ENCODE measurements at regions not wholly inside any gene's neighbourhood (a gene's known extent, or its start where the extent isn't known, plus 50 kb on each side); places are given as distances from the start of the nearest gene placed in this dataset.

- no peak for TF ChIP-seq CTCF (IDR thresholded peaks at IDR 0.05)
- Histone ChIP-seq H3K27ac (ENCODE audit: low read depth in 1 of 2, low read length in 2 of 2) (no peak overlapping the region), H2AFZ (ENCODE audit: insufficient read depth, low read depth, low read length, poor library complexity, severe bottlenecking) (no peak overlapping the region), H3K9ac (ENCODE audit: insufficient read depth, low read length, poor library complexity, severe bottlenecking) (no peak overlapping the region), H3K27me3 (ENCODE audit: control insufficient read depth in 2 of 2, insufficient read depth in 2 of 2, low read length in 2 of 2) (no peaks in the 10 kb centered on the region), H3K4me3 (replicated peaks in 1 of 3; ENCODE audit: low read depth in 2 of 3, low read length in 3 of 3) (no peak overlapping the region), H3K4me1 (ENCODE audit: control insufficient read depth in 1 of 2, insufficient read depth in 2 of 2, low read length in 2 of 2) (no peaks in the 10 kb centered on the region), H4K20me1 (ENCODE audit: insufficient read depth, low read length) (no peaks in the 10 kb centered on the region), H3K4me2 (replicated peaks; ENCODE audit: extremely low read depth, low read length, poor library complexity, severe bottlenecking) (no peak overlapping the region), H3K9me3 (replicated peaks in 1 of 2; ENCODE audit: control insufficient read depth in 1 of 2, insufficient read depth in 1 of 2, low read length in 2 of 2) (peaks cover 15% of the 10 kb centered on the region in 2 donors), H3K79me2 (ENCODE audit: insufficient read depth, low read length) (no peaks in the 10 kb centered on the region), H3K36me3 (replicated peaks in 1 of 2; ENCODE audit: control insufficient read depth in 1 of 2, insufficient read depth in 2 of 2, low read length in 2 of 2) (no peaks in the 10 kb centered on the region)
- Mint-ChIP-seq H3K4me3 (no peak overlapping the region), H3K27me3 (ENCODE audit: low read depth in 3 of 3) (peaks cover 0 to 2% (median 0%) of the 10 kb centered on the region in 3 donors), H3K27ac (no peak overlapping the region), H3K9me3 (peaks cover 1 to 10% (median 2%) of the 10 kb centered on the region in 7 donors), H3K4me1 (no peaks in the 10 kb centered on the region), H3K36me3 (no peaks in the 10 kb centered on the region)
- intact Hi-C loops (cut with micrococcal nuclease) = no loop called here
- DNase-seq = no peak
Observed at GRCh38 chr11:91538065-91538464, 686.6 kb upstream of the FAT3 start.

GRCh38 chr11:91536366-91536765, 688.3 kb upstream of the FAT3 start:
- Histone ChIP-seq H3K27me3 (ENCODE audit: control insufficient read depth in 2 of 2, insufficient read depth in 2 of 2, low read length in 2 of 2) (no peaks in the 10 kb centered on the region), H4K20me1 (ENCODE audit: insufficient read depth, low read length) (no peaks in the 10 kb centered on the region), H3K9me3 (replicated peaks in 1 of 2; ENCODE audit: control insufficient read depth in 1 of 2, insufficient read depth in 1 of 2, low read length in 2 of 2) (peaks cover 15% of the 10 kb centered on the region in 2 donors), H3K4me1 (ENCODE audit: control insufficient read depth in 1 of 2, insufficient read depth in 2 of 2, low read length in 2 of 2) (no peaks in the 10 kb centered on the region), H2AFZ (ENCODE audit: insufficient read depth, low read depth, low read length, poor library complexity, severe bottlenecking) (no peak overlapping the region), H3K79me2 (ENCODE audit: insufficient read depth, low read length) (no peaks in the 10 kb centered on the region), H3K4me3 (replicated peaks in 1 of 3; ENCODE audit: low read depth in 2 of 3, low read length in 3 of 3) (no peak overlapping the region), H3K36me3 (replicated peaks in 1 of 2; ENCODE audit: control insufficient read depth in 1 of 2, insufficient read depth in 2 of 2, low read length in 2 of 2) (no peaks in the 10 kb centered on the region), H3K4me2 (replicated peaks; ENCODE audit: extremely low read depth, low read length, poor library complexity, severe bottlenecking) (no peak overlapping the region), H3K27ac (ENCODE audit: low read depth in 1 of 2, low read length in 2 of 2) (no peak overlapping the region), H3K9ac (ENCODE audit: insufficient read depth, low read length, poor library complexity, severe bottlenecking) (no peak overlapping the region)
- WGBS (ENCODE audit: insufficient coverage) = no CpG with 5 or more reads among the region's 1 CpG
- TF ChIP-seq CTCF (IDR thresholded peaks at IDR 0.05) = no peak
- H3K4me3 Mint-ChIP-seq = no peak overlapping the region
- H3K27me3 Mint-ChIP-seq (ENCODE audit: low read depth in 3 of 3) = peaks cover 0 to 2% (median 0%) of the 10 kb centered on the region in 3 donors
- no peaks in the 10 kb centered on the region for H3K4me1 Mint-ChIP-seq
- intact Hi-C loops (cut with micrococcal nuclease) = no loop called here
- no peaks in the 10 kb centered on the region for H3K36me3 Mint-ChIP-seq
- H3K9me3 Mint-ChIP-seq = peaks cover 1 to 10% (median 2%) of the 10 kb centered on the region in 7 donors
- no peak for DNase-seq
- no peak overlapping the region for H3K27ac Mint-ChIP-seq

Measured in CD14-positive monocyte (primary cell).